ENCODE measurements at regions not wholly inside any gene's neighbourhood (a gene's known extent, or its start where the extent isn't known, plus 50 kb on each side); places are given as distances from the start of the nearest gene placed in this dataset.

- DNase-seq: no peak
These were observed 278.3 kb upstream of the ZFHX3 start for GRCh38 chr16:73326221-73326620.

GRCh38 chr16:73323880-73324279 lies 276.0 kb upstream of the ZFHX3 start:
- DNase-seq: peak in 1 of 58 donors; percentile 1

GRCh38 chr16:73322856-73323255 lies 274.9 kb upstream of the ZFHX3 start:
- DNase-seq: no peak

- no peak for DNase-seq
These were observed 273.9 kb upstream of the ZFHX3 start for GRCh38 chr16:73321853-73322252.

GRCh38 chr16:73319737-73320136 lies 271.8 kb upstream of the ZFHX3 start:
- DNase-seq: peak in 3 of 58 donors; percentile 2 to 7 (median 2)

GRCh38 chr16:73319261-73319660 lies 271.3 kb upstream of the ZFHX3 start:
- no peak for DNase-seq

GRCh38 chr16:73317321-73317857 lies 269.5 kb upstream of the ZFHX3 start:
- DNase-seq: no peak

GRCh38 chr16:73315645-73316044 lies 267.7 kb upstream of the ZFHX3 start:
- no peak for DNase-seq

DNA sequence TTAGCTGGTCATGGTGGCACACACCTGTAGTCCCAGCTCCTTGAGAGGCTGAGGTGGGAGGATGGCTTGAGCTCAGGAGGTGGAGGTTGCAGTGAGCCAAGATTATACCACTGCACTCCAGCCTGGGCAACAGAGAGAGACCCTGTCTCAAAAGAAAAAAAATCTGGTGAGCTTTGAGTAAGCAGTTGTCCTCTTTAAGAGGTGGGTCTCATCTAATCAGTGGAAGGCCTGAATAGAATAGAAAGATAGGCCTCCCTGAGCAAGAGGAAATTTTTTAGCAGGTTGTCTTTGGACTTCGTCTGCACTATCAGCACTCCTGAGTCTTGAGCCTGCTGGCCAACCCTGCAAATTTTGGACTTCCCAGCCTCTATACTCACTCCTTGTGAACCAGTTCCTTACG lies 266.0 kb upstream of the ZFHX3 start:
- no peak for DNase-seq

GRCh38 chr16:73311857-73312723 lies 264.2 kb upstream of the ZFHX3 start:
- DNase-seq: no peak

GRCh38 chr16:73308771-73309170 lies 260.8 kb upstream of the ZFHX3 start:
- no peak for DNase-seq

GRCh38 chr16:73306901-73307413 lies 259.0 kb upstream of the ZFHX3 start:
- no peak for DNase-seq

- DNase-seq: no peak
These were observed 256.3 kb upstream of the ZFHX3 start for GRCh38 chr16:73304008-73304774.

GRCh38 chr16:73302942-73303341 lies 255.0 kb upstream of the ZFHX3 start:
- no peak for DNase-seq

DNA sequence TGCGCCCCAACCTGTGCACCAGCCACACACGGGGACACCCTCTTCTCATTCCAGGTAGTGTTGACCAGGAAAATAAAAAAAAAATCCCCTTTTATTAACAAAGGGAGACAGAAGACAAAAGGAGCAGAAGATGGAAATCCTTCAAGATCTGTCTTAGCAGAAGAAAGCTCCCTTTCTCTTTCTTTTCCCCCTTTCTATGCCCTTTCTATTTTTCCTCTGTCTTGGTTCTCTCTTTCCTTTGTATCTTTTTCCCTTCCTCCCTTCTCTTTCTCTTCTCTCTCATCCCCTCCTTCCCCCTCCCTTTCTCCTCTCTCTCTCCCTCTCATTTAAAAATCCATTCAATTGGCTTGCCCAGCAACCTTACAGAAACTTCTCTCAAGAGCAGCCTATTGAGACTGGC lies 254.1 kb upstream of the ZFHX3 start:
- no peak for DNase-seq

DNA sequence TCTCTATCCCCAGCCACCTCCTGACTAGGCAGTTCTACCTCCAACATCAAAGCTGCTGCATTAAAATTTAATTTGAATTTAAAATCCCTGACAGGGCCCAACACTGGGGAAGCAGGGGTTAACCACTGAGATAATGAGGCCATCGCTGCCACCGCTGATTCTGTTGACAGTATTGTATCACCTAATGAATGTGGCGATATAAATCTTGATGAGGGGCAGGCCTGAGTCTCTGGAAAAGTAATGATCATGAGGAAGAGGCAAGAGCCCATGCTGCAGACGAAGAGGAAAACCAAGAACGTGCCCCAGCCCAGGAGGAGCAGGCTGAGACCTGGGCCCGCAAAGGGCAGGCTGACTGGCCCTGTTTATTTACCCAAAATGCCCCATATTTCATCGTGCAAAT lies 251.4 kb upstream of the ZFHX3 start:
- no peak for DNase-seq

DNA sequence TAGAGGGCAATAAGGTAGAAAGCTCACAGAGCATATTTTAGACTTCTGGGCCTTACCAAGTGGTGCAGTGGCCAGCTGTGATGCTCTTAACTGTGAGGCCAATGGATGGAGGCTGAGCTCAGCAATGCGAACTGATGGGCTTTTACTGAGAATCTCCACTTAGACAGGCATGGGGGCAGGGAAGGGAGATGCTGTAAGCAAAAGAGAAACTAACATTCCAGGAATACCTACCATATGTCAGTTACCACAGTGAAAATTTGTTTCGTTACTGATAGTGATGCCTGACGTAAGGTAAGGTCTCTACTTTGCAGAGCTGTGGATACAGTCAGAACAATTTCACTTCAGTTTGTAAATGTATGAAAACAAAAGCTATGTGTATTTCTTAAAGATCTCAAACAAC lies 250.6 kb upstream of the ZFHX3 start:
- no peak for DNase-seq

GRCh38 chr16:73290258-73290657 lies 242.3 kb upstream of the ZFHX3 start:
- no peak for DNase-seq

GRCh38 chr16:73289232-73289631 lies 241.3 kb upstream of the ZFHX3 start:
- DNase-seq: no peak

DNA sequence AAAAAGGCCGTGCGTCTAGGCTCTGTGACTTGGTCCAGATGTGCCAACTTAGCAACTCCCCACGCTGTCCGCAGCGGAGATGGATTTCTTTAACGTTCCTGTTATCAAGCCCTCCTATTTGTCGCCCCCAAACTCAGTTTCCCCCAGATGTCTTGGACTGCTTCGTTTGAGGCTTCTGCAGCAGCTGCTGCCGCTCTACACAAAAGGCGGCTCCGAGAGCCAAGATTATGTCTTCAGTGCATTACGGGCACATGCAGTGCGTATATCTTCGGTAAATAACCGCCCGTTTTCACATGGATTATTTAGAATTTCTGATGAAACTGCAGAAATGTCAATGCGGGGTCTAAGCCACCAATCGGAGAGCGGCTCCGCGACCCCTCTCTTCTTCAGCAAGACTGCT lies 240.6 kb upstream of the ZFHX3 start:
- no peak for DNase-seq

- no peak for DNase-seq
These were observed 240.0 kb upstream of the ZFHX3 start for GRCh38 chr16:73287859-73288405.
